GM21526 (cell line): ENCODE measurements at regions not wholly inside any gene's neighbourhood (a gene's known extent, or its start where the extent isn't known, plus 50 kb on each side); places are given as distances from the start of the nearest gene placed in this dataset.

Experiments
- ATAC-seq: cut with Tn5 transposase; IDR thresholded peaks from one replicate; pipeline ENCODE4 v1.9.1; 2021; ENCODE audit warnings: moderate library complexity; ENCODE audit not compliant: unreplicated experiment, low FRiP score

GRCh38 chr16:66001432-66001831, 365.1 kb upstream of the CDH5 start:
- ATAC-seq = no peak

GRCh38 chr16:65998443-65998842, 368.0 kb upstream of the CDH5 start:
- ATAC-seq = no peak

DNA sequence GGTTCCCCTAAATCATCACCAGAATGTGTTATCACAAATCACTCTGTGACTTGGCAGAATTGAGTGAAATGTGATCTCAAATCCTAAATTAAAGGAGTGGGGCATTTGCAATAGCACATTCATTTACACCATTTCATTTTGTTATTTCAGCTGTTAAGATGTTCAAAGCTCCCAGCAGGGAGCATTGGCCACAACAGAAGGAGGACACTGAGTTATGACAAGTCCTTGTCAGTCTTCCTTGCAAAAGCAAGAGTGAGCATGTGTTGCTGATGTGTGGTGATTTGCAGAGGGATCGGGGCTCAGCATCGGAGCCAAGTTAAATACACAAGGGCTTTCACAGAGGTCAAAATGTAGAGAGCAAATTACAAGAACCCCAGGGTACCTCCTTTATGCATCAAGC, 372.2 kb upstream of the CDH5 start:
- no peak for ATAC-seq

- no peak for ATAC-seq
Observed at GRCh38 chr16:65991149-65991701, 375.3 kb upstream of the CDH5 start.

- ATAC-seq = no peak
Observed at GRCh38 chr16:65989861-65990604, 376.5 kb upstream of the CDH5 start.

GRCh38 chr16:65988024-65988595, 378.4 kb upstream of the CDH5 start:
- ATAC-seq = no peak

GRCh38 chr16:65984296-65984695, 382.2 kb upstream of the CDH5 start:
- ATAC-seq = no peak

DNA sequence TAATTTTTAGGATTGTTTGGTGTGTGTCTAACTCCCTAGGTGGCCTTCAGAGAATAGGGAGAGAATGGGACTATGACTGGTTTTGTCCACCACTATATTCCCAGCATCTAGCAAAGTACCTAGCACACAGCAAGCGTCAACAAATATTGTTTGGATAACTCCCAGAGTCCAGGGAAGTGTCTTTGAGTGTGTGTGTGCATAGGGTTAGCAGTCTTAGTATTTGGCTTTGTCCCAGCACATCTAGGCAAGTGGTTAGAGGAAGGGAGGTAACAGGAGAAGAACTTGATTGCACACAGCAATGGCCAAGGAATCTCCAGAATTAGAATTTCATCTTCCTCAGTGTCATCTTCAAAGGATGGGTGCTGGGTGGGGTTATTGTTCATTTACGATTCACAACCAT, 385.4 kb upstream of the CDH5 start:
- ATAC-seq = no peak

DNA sequence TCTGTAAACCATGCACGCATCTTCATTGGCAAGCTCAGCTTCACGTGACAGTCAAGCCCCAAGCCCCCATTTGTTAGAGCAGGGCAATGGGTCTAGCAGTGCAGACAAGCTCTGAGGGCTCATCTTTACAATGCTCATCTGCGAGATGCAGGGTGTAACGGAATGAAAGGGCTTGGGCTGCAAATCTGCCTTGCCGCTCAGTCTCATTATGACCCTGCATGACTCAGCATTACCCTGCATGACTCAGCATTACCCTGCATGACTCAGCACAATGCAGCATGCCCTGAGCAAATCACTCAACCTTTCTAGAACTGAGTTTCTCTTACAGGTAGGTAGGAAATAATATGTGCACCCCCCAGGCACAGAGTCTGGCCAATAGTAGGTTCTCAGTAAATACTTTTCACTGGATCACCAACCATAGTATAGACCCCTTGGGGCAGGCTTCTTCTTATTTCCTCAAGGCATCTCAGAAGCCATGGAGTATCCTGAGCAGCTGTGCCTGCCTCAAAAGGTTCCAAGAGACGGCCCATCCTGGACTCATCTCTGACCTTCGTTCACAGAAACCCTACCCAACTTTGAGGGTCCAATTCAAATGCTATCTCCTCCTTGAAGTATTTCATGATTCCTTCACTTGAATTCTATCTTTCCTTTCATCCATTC, 391.3 kb upstream of the CDH5 start:
- no peak for ATAC-seq

GRCh38 chr16:65967376-65967775, 399.1 kb upstream of the CDH5 start:
- no peak for ATAC-seq

DNA sequence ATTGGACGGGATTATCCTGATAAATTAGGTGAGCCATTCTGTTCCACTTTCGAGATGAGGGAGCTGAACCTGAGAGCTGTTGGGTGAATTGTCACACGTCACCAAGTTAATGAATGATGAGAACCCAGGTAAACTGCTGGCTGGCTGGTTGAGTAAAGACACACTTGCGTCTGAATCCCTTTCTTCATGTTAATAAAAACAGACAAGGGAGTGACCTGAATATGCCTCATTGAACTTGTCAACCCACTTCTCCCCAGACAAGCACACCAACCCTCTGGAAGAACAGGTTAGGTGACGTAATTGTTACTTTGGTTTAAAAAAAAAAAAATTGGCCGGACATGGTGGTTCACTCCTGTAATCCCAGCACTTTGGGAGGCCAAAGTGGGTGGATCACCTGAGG, 400.9 kb upstream of the CDH5 start:
- ATAC-seq = no peak

DNA sequence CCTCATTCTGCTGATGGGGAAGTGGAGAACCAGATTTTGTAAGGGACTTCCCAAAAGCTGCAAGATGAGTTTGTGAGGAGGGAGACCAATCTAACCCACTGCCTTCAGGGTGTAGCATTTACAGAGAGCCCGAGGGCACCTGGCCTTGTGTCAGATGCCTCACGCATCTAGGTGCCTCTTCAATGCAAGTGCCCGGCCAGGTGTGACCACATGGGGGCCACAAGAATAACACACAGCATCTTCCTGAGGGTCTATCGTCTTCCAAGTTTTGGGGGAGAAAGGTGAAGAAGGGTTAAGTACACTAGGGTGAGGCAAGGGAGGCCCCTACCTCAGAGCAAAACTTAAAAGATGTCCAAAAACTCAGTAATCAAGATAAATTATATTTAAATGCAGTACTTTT, 401.7 kb upstream of the CDH5 start:
- no peak for ATAC-seq

DNA sequence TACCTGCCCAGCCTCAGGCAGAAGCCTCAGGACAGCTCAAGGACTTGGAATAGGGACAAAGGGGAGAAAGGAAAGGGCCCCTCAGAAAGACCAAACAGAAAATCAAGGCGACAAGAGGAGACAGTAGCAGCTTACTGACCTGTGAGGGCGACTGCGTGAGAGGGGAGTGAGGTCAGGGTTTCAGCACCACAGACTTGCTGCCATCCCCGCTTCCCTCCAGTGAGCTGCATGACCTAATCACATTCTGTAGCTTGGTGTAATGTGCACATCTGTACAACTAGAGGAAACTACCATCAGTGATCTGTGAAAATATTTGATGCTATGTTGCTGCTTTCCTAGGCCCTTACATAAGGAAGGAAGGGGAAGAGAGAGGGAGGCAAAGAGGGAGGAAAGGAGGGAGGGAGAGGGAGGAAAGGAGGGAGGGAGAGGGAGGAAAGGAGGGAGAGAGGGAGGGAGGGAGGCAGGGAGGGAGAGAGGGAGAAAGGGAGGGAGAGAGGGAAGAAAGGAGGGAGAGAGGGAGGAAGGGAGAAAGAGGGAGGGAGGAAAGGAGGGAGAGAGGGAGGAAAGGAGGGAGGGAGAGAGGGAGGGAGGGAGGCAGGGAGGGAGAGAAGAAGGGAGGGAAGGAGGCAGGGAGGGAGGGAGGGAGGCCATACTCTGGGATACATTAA, 404.9 kb upstream of the CDH5 start:
- ATAC-seq = no peak

GRCh38 chr16:65959983-65960382, 406.5 kb upstream of the CDH5 start:
- ATAC-seq = no peak

DNA sequence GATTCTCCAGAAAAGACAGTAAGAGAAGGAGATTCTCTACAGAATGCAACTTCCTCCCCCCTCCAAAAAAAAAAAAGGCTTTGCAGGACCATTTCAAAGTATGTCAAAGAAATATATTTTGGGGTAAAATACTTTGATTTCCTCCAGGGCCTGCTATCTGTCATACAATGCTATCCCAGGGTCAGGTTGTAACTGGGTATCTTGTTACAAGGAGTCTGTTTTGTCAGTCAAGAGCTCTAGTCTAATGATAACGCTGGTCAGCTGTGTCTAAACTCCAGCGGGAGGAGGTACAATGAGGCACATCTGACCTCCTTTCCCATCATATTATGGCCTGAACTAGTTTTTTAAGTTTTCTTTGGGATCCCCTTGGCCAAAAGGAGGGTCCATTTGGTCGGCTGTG, 408.4 kb upstream of the CDH5 start:
- ATAC-seq = no peak

- no peak for ATAC-seq
Observed at GRCh38 chr16:65956100-65956499, 410.4 kb upstream of the CDH5 start.

DNA sequence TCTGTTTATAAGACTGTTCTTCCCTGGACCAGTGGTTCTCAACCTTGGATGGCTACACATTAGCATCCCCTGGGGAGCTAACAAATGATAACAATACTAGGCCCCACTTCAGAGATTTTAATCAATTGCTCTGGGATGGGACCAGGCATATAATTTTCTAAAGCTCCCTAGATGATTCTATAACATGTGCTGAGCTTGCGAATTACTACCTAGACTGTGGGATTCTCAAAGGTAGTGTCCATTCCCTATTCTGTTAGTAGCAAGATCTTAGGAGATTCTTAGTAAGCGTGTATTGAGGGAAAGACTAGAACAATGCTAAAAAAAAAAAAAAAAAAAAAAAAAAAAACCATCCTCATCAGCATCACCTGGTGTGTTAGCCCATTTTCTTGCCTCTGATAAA, 412.0 kb upstream of the CDH5 start:
- ATAC-seq = no peak

DNA sequence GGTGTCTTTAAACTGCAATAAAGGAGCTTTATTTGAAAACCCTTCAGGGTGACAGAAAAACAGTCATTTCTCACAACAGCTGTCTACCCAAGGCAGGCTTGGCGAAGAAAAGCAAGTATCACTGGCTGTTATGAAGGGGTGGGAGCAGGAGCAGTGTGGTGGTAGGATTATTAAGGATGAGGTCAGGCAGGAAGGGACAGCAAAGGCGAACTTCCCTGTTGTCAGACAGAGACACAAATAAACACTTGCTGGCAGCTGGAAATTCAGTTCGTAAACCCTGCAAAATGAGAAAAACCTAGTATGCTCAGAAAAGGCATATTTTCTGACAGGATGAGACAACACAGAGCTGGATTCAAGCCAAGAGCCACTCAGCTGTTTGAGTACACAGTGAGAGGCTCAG, 416.3 kb upstream of the CDH5 start:
- no peak for ATAC-seq

DNA sequence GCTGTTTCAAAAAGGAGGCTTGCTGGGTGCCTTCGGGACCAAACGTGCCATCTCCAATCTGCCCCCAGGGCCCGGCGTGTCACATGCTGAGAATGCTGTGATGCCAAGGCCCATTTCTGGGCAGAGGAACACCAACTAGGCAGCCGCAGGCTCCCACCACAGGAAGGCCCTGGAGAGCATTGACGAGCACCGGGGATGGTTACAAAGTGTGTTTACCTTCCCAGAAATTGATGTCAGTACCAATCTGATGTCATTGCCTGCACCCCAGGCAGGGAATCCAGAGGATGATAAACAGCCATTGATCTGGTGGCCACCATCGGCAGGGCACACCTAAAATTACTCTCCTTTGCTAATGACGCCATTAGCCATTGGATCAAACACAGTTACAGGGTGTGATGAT, 418.1 kb upstream of the CDH5 start:
- no peak for ATAC-seq

GRCh38 chr16:65947951-65948350, 418.5 kb upstream of the CDH5 start:
- no peak for ATAC-seq

- ATAC-seq = no peak
Observed at GRCh38 chr16:65945493-65945892, 421.0 kb upstream of the CDH5 start.
